ENCODE measurements at regions not wholly inside any gene's neighbourhood (a gene's known extent, or its start where the extent isn't known, plus 50 kb on each side); places are given as distances from the start of the nearest gene placed in this dataset.
"Not testable (repeated sequence)": the region's sequence is repeated elsewhere in the genome, so short reads cannot be mapped to it uniquely, and the experiment has no call there.

DNA sequence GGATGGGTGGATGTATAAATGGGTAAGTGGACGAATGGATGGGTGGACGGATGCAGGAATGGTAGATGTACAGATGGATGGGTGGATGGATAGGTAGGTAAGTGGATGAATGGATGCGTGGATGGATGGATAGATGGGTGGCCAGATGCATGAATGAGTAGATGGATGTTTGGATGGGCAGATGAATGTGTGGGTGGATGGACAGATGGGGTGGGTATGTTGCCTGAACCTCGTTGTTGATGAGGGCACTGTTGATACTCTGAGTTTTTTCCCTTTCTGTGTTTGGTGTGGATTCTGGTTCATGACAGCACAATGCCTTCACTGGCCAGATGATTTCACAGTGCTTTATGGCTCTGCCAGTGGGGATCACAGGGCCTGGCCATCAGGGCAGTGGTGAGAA, 208.3 kb downstream of the NPIPB11 start:
- no peak for DNase-seq

DNA sequence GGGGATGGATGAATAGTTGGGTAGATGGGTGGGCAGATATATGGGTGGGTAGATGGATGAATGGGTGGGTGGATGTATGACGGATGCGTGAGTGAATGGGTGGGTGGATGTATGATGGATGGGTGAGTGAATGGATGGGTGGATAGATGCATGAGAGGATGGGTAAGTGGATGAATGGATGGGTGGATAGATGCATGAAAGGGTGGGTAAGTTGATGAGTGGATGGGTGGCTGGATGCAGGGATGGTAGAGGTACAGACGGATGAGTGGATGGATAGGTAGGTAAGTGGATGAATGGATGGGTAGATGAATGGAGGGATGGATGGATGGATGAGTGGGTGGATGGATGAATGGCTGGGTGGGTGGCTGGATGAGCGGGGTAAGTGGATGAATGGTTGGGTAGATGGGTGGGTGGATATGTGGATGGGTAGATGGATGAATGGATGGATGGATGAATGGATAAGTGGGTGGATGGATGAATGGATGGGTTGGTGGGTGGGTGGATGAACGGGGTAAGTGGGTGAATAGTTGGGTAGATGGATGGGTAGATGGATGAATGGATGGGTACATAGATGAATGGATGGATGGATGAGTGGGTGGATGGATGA, 208.9 kb downstream of the NPIPB11 start:
- DNase-seq = not testable (repeated sequence)

DNA sequence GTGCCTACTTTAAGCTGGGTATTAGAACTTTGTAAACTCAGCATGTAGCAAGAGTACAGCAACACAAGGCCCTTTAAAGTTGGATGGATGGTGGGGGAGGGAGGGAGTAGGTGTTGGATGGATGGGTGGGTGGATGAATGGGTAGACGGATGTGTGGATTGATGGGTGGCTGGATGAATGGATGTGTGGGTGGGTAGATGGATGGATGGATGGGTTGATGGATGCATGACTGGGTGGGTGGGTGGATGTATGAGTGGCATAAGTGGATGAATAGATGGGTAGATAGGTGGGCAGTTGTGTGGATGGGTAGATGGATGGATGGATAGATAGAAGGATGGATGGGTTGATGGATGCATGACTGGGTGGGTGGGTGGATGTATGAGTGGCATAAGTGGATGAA, 209.8 kb downstream of the NPIPB11 start:
- DNase-seq = not testable (repeated sequence)

DNA sequence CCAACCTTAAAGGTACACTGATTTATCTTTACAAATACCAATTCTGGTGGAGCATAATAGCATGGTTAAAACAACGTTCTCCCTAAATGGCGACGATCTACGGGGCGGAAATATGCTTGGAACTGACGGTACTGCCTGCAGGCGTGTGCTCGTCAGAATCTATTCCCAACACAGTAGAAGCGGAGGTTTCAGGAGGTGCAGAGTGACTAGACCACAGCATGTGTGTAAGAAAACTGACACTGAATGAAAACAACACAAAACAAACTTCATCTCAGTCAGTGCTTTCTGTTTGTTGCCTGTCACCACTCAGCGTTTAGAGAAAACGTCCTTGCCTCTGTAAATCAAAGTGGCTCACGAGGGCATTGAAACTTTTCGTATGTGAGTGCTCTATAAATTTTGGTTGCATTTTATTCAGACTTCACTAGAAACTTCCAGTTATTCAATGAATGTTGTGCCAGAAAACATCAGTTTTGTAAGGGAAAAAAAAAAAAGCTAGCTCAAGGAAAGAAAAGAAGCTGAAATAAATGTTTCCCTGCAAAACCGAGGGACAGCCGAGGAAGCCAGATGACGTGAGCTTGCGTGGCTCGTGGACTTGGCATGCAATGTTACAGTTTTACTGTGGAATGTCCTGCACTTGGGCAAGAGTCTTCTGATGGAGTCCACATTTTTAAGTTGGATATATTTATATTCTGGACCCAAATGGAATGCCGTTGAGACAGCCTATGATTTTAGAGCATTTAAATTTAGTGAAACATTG, 210.4 kb downstream of the LAT start:
- DNase-seq = not testable (repeated sequence)

DNA sequence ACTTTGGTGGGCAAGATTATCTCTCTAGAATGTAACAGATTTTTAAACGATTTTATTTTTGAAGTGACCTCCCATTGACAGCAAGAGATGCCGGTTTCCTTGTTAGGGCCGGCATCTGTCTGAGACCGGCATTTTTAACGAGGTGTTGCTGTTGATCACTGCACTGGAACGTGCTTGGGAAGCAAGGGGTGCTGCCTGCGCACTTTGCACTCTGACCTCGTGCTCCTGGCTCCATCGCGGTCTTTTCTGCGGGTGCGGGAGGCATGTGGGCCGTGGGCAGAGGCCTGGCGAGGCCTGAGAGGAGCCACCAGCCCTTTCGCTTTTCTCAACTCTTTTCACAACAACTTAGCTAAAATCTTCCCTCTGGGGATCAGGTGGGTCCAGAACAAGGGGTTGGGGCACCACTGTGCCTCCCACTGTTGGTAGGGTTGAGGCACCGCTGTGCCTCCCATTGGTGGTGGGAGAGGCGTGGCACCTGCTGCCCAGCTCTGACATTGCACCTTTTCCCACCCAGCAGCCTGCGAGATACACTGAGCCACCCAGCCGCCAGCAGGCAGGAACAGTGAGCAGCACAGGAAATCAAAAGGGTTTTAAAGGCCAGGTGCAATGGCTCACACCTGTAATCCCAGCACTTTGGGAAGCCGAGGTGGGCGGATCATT, 209.5 kb downstream of the LAT start:
- not testable (repeated sequence) for DNase-seq

DNA sequence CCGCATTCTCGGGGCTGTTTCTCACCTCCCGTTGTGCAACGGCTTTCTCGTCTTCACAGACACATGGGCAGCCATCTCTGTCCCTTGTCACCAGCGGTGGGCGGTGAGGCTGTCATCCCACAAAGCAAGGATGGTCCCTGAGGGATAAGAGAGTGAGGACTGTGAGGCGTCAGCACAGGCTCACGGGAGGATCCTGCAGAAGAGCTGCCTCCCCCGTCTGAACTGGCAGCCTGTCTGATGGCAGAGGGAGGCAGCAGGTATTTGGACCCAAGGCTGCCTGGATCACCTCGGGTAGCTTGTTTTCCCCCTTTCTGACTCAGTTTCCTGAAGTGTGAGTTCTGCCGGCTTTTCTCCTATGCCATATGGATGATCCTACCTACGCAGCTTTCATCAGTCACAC, 208.8 kb downstream of the LAT start:
- not testable (repeated sequence) for DNase-seq

DNA sequence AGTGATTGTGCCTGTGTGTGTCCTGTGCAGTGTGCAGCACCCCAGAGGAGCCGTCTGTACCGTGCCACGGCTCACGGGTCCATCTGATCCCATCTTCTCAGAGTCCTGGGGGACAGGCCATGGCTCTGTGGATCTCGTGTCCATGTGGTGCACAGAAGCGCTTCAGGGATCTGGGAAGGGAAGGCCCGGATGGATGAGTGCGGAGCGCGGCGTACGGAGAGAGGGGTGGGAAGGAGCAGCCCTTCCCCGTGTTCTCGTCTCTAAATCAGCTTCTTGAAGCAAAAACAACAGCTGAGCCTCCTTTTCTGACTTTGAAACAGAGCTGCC, 208.4 kb downstream of the LAT start:
- not testable (repeated sequence) for DNase-seq

DNA sequence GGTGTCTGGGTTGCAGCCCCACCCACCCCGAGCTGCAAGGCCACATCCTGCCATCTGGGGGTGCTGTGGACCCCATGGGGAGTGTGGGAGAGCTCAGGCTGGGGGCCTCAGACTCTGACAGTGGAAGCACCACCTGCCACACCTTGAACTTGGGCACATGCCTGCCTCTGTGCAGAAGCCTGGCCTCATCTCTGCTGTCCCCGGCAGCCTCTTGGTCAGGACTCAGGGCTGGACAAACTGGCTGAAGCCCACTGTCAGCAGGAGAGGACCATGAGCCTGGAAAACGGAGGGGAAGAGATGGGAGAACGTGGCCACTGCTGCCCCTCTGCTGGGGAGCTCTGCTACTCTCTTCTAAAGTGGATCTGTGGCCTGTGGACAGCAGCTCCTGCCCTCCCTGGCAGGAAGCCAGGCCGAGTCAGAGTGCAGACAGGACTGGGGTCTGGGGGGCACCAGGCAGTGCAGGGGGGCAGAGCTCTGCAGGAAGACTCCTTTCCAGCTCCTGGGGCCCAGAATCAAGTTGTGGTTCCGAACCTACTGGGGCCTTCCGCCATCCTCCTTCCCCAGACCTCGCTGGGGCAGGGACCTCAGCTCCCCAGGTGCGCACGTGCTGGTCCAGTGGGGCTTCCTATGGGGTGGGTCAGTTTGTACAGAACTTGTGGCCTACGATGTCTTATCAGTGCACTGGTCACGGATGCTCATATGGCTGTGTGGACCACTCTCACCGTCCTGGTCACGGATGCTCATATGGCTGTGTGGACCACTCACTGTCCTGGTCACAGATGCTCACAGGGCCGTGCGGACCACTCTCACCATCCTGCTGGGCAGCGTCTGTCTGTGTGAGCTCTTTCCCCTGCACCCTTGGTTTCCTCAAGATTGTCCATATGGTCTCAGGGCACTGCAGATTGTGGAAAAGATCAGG, 207.7 kb downstream of the LAT start:
- DNase-seq = no peak

DNA sequence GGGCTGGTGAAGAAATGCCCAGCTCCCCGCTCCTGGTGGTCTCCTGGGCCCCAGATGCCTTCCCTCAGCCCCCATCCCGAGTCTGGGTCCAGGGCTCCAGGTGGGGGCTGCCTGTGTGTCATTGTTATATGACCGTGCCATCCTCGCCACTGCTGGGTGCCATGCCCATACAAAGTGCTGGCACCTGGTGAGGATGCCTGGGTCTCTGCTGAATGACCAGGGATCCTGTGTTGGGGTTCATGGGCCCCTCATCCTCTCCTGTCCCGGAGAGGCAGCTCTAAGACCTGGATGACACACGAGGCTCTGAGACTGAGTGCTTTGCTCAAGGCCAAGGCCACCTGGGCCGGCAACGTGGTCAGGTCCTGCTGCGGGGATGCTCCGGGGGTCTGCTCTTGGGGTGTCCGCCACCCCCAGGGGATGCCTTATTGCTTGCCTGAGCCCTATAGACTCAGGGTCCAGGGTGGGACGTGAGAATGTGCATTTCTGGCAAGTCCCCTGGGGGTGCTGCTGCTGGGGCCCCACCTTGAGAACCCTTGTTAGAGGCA, 206.9 kb downstream of the LAT start:
- DNase-seq = not testable (repeated sequence)

DNA sequence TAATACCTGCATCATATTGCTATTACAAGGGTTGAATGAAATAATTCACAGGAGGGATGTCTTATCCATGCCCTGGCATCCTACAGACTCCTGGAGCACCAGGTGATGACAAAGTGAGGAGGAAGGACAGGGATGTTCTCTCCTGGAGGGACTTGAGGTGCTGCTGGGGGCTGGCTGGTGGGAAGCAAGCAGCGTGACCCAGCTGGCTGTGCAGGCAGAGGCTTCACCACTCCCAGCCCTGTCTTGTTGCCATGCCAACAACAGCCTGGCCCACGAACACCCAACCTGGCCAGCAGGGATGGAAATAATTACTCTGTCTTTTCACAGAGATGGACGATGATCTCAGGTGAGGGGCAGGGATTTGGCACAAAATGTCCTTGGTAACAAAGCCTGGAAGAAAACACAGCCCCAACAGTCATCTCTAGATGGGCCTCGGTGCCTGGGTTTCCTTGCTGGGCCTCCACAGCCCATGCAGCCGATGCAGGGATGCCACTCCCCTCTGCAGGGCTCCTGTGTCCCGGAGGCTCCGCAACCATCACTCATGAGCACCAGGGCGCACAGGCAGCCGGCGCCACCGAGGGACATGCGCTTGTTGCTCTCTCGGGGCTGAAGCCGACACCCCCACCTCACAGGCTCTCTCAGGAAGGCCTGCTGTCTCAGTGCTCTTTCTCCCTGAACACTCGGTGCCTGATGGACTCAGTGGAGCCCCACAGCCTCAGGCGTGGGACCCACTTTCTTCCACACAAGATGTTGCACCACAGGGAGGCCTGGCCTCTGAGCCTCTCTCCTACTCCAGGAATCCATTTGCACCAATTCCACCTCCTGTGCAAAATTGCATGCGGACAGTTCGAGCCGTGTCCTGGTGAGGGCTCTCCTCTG, 205.9 kb downstream of the LAT start:
- DNase-seq = not testable (repeated sequence)

DNA sequence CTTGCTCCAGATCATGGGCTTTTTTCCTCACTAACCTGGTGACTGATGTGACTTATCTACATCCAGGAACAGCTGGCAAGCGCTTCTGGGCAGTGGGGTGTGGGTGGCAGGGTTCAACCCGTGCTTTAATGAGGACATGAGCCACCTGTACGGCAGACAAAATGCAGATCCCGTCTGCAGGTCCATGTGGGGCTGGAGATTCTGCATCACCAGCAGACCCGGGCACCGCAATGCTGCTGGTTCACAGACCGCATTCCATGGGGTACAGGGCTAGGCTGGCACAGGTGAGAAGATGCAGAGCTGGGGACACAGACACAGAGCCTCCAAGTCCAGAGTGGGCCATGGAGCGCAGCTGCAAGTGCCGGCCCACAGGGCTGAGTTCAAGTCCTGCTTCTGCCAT, 204.0 kb downstream of the LAT start:
- not testable (repeated sequence) for DNase-seq

DNA sequence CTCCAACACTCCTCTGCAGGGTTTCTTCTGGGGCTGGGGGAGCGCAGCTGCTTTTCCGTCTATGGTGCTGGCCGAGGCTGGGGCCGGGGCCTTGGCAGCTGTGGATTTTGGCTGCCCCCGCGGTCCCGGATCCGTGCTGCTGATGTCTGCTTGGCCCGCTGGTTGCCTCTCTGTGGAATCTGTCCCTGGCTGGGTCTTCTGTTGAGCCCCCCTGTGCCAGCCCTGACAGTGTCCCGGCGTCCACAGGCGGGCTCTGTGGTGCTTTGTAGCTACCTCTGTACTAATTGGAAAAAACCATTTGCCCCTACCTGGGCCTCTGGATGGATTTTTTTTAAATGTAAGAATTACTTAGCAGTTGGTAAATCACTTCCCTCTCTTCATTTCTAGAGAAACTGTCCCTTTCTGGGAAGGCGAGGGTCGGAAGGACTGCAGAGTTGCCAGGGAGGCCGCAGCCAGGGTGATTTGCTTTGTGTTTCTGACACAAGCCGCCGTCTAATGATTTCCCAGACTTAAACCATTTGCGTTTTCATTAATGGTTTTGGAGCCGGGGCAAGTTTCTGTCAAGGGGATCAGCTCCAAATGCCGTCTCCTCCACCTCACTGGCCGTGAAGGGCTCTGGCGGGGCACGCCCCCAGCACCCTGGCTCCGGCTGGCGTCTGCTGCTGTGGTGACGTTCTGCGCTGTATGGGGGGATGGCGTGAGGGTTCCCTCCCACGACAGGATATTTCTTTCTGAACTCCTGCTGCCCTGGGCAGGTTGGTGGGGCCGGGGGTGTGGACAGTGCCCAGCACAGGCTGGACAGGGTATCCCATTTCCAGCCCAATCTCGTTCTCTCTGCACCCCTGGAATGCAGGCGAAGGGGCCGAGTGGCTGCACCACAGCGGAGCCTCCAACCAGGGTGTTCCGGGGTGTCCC, 201.7 kb downstream of the LAT start:
- DNase-seq = not testable (repeated sequence)

DNA sequence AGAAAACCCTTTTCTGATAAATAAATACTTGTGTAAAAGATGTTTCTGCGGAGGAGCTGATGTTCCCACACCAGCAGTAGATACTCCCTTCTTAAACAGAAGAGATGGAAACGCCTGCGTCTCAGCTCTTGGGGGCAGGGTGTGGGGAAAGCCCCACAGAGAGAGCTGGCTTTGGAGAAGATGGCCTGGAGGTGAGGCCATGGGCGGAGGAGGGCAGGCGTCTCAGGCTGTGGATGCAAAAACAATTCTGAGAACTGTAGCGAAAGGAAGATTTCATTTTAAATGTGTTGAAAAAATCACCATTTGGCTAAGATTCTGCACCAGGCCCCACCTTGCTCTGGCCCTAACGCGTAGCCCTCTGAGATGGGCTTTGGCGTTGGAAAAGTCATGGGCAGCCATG, 201.0 kb downstream of the LAT start:
- not testable (repeated sequence) for DNase-seq

DNA sequence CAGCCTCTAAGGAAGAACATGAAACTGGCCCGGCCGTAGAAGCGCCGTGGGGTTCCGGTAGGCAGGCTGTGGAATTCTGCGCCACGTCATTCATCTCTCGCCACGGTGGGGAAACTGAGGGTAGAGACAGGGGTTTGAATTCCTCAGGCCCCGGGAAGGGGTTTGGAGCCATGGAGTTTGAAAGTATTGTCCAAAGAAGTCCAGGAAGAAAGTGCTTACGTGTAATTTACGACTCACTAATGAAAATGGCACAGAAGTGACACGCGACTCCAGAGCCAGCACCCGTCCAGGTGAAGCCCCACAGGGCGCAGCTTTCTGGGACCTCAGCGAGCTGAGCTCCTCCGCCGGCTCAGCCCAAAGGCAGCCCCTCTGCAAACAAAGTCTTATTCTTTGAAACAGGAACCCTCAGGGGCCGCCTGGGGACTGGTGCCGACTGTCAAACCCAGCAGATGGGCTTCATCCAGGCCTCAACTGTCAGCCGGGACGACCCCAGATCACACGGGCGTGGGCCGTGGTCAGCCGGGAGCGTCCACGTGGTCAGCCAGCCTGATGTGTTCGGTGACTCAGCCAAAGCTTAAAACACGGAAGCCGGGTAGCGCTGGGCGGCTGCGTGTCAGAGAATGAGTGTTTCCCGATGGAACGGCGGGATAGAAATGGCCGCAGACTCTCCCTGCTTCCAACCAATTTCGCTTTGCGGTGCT, 200.0 kb downstream of the LAT start:
- not testable (repeated sequence) for DNase-seq

DNA sequence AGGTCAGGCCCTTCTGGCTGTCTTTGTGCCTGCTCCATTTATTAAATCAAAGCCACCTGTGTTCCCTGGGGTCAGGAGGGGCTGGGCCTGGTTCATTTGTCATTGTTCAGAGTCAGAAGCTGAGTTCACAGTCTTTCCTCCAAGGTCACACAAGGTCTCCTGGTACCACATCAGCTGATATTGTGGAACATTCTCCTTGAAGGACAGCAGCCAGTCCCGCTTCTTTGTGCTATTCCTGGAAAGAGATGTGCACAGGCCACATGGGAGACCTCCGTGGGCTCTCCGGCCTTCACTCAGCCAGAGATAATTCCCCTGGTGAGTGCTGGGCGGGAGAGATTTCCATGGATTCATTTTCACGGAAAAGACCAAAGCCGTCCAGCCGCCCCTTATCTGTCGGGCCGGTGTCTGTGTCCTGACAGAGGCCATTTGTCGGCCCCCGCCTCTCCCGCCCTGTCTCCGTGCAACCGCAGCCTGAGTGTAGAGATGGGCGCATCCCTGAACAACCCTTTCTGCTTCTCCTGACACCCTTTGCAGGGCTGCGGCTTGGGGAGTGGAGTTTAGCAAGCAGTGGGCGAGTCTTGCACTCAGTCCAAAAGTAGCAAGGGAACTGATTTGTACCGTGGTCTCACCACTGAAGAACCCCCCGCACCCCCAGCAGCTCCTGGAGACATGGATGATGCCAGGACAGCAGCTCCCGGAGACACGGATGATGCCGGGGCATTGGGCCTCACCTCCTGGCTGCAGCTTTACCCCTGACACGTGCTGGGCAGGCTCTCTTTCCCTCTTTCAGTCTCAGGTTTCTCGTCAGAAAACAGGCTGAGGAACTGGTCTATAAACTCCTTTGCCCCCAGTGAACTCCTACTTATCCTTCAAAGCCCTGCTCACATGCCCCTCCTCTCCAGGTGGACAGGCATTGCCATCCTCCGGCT, 198.4 kb downstream of the LAT start:
- DNase-seq = not testable (repeated sequence)

DNA sequence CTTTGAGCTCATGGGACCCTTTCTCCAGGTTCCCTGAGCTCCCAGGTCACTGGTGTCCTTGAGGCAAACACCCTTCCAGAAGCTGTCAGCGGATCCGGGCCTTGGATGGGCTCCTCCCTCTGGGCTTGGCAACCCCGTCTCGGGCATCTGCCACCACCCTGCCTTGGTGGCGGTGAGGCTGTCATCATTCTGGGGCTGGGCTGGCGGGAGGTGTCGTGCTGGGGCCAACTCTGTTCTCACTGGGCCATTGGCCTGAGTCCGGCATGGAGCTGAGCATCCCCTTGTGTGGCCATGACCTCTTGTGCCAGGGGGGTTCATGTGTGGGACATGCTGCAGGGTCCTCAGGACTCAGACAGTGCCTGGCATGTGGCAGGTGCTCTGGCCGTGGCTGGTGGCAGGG, 197.6 kb downstream of the LAT start:
- no peak for DNase-seq

DNA sequence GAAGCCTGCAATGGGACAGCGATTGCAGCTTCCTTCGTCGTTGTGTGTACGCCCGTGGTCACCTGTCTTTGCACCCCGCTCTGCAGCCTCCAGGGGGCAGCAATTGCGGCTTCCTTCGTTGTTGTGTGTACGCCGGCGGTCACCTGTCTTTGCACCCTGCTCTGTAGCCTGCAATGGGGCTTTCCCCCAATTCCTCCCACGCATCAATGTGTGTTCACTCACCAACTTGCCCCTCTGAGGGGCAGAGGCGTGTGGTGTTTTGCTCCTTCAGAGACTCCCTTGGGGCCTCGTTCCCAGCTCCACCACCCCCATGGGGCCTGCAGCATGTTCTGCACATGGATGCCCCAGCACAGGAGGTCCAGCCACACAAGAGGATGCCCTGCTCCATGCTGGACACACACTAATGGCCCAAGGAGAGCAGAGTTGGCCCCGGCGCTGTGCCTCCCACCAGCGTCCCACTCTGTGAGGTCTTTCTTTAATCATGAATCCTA, 197.1 kb downstream of the LAT start:
- not testable (repeated sequence) for DNase-seq

DNA sequence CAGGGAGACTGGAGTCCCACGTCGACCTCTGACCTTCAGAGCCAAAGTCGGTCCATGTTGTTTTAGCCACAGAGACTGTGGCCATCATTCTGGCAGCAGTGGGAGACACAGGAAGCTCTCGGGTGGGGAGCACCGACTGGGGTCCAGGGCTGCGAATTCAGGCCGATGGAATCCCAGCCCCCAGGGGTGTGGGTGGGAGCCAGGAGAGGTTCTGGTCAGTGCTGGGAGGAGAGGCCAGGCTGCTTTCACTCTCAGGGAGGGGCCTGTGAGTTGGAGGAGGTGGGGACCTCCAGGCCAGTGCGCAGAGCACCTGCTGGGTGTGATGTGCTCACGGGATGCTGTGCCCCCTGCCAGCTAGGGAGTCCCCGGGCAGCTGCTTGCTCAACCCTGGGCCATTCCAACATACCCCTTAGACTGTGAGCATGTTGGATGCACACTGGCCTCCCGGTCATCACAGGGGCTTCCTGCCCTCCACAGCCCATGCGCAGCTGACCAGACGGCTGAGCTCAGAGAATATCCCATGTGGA, 196.5 kb downstream of the LAT start:
- not testable (repeated sequence) for DNase-seq

Measured in stimulated activated naive CD4-positive, alpha-beta T cell (primary cell).